HepG2 (cell line): ENCODE measurements at regions not wholly inside any gene's neighbourhood (a gene's known extent, or its start where the extent isn't known, plus 50 kb on each side); places are given as distances from the start of the nearest gene placed in this dataset.

Experiments used
- CREM ChIP-seq, 2 experiments: sonication (generic) in 1 of 2; formaldehyde crosslinking in 1 of 2; IDR thresholded peaks; 2 replicates each; pipeline versions ENCODE4 v1.4.0 to v1.6.1; 2016 to 2020; ENCODE audit warnings: antibody characterized with exemption in 1 of 2, mild to moderate bottlenecking in 1 of 2, missing genetic modification reagents in 1 of 2
- CTCF ChIP-seq: sonication (generic); formaldehyde crosslinking; IDR thresholded peaks from 2 replicates; pipeline ENCODE4 v1.5.0; 2020; ENCODE audit warnings: mild to moderate bottlenecking, missing genetic modification reagents, moderate library complexity
- MAFG ChIP-seq: sonication (generic); formaldehyde crosslinking; IDR thresholded peaks from 2 replicates; pipeline ENCODE4 v1.5.1; 2020; ENCODE audit warnings: mild to moderate bottlenecking, missing genetic modification reagents
- TAF1 ChIP-seq: sonication (generic); formaldehyde crosslinking; IDR thresholded peaks from 2 replicates; pipeline ENCODE4 v1.4.0; 2020; ENCODE audit warnings: missing genetic modification reagents

GRCh38 chr21:38944903-38945302, 139.2 kb downstream of the ETS2 start:
- 0 out of 2 replicates have a peak, but pooled peaks have one; percentile 26 for TF ChIP-seq CTCF (CRISPR knock-in tag)
- no peak for TF ChIP-seq TAF1
- no peak for TF ChIP-seq CREM (IDR thresholded peaks at IDR 0.05)
- no peak for TF ChIP-seq CREM (CRISPR knock-in tag; IDR thresholded peaks at IDR 0.05)
- TF ChIP-seq MAFG (CRISPR knock-in tag) = no peak
